AG04449 (cell line): ENCODE measurements at regions not wholly inside any gene's neighbourhood (a gene's known extent, or its start where the extent isn't known, plus 50 kb on each side); places are given as distances from the start of the nearest gene placed in this dataset.

Source experiments
- CTCF ChIA-PET: fragments of 350-600 bp; formaldehyde crosslinking; extraction: SDS; loops from one replicate; lab custom pipeline; 2021; ENCODE audit warnings: antibody characterized with exemption; lab: Yijun Ruan, JAX
- POLR2A ChIA-PET: fragments of 400-600, 350-600 bp; formaldehyde crosslinking; extraction: SDS; loops from one replicate; lab custom pipeline; 2020; ENCODE audit warnings: antibody characterized with exemption, inconsistent platforms; lab: Yijun Ruan, JAX
- DNase-seq: peaks from one replicate; pipeline ENCODE4 v3.0.0-alpha.2; 2010; ENCODE audit warnings: low read depth, low spot score
- H3K4me3 ChIP-seq: 2 replicates; pipeline ENCODE4 v1.5.1; 2011; ENCODE audit warnings: low read depth, mild to moderate bottlenecking, control low read depth, low read length
- CTCF ChIP-seq: IDR thresholded peaks from one replicate; pipeline ENCODE4 v1.5.1; 2011; ENCODE audit warnings: mild to moderate bottlenecking, moderate library complexity, low read length, control low read depth, inconsistent platforms; ENCODE audit not compliant: insufficient read depth; ENCODE audit errors: missing control alignments

- TF ChIP-seq CTCF: no peak
- CTCF ChIA-PET: no interaction called here
- DNase-seq: no peak
- H3K4me3 ChIP-seq: no peak overlapping the region
- POLR2A ChIA-PET: no interaction called here
These were observed 236.9 kb downstream of the RBM43 start for GRCh38 chr2:151024696-151025251.

- ChIA-PET POLR2A (no interaction called here), CTCF (no interaction called here)
- no peak for TF ChIP-seq CTCF
- no peak overlapping the region for H3K4me3 ChIP-seq
- no peak for DNase-seq
These were observed 239.8 kb downstream of the RBM43 start for GRCh38 chr2:151021747-151022452.

- no peak for TF ChIP-seq CTCF
- no peak overlapping the region for H3K4me3 ChIP-seq
- ChIA-PET CTCF (no interaction called here), POLR2A (no interaction called here)
- DNase-seq: no peak
These were observed 241.3 kb downstream of the RBM43 start for GRCh38 chr2:151020411-151020810.

GRCh38 chr2:151009437-151010175 is 252.1 kb downstream of the RBM43 start:
- no peak for DNase-seq
- POLR2A ChIA-PET: no interaction called here
- TF ChIP-seq CTCF: no peak
- H3K4me3 ChIP-seq: no peak overlapping the region
- CTCF ChIA-PET: no interaction called here

GRCh38 chr2:151007365-151007764 is 254.3 kb downstream of the RBM43 start:
- POLR2A ChIA-PET: no interaction called here
- H3K4me3 ChIP-seq: no peak overlapping the region
- DNase-seq: no peak
- CTCF ChIA-PET: no interaction called here
- TF ChIP-seq CTCF: no peak

- H3K4me3 ChIP-seq: no peak overlapping the region
- POLR2A ChIA-PET: no interaction called here
- CTCF ChIA-PET: no interaction called here
- DNase-seq: no peak
- no peak for TF ChIP-seq CTCF
These were observed 258.6 kb downstream of the RBM43 start for GRCh38 chr2:151002959-151003600.
